PC-9 (cell line): ENCODE measurements at regions not wholly inside any gene's neighbourhood (a gene's known extent, or its start where the extent isn't known, plus 50 kb on each side); places are given as distances from the start of the nearest gene placed in this dataset.
"Not testable (repeated sequence)": the region's sequence is repeated elsewhere in the genome, so short reads cannot be mapped to it uniquely, and the experiment has no call there.

Experiments
- BruUV-seq: library from RNA; stranded (reverse); fragments of 400-500 nt; replicated peaks from 2 replicates; lab custom pipeline; 2021; lab: Mats Ljungman, UMichigan
- CTCF ChIA-PET: fragments of 300-600 bp; sonication (Branson Sonifier 250); formaldehyde crosslinking; loops from one replicate; lab custom pipeline; 2022; ENCODE audit warnings: antibody characterized with exemption; lab: Charles Lee
- POLR2A ChIA-PET: fragments of 300-600 bp; sonication (Branson Sonifier 250); formaldehyde crosslinking; loops from one replicate; lab custom pipeline; 2022; ENCODE audit warnings: antibody characterized with exemption; ENCODE audit not compliant: unreplicated experiment; lab: Charles Lee
- DNase-seq, 2 experiments: peaks; one replicate each; pipeline versions ENCODE4 v3.0.0 to v3.0.0-alpha.2; 2015 to 2022; ENCODE audit warnings: mixed read lengths in 1 of 2
- H2AFZ ChIP-seq: fragments of 200-600 bp; sonication (generic); 2 replicates; pipeline ENCODE4 v1.8.1; 2017; ENCODE audit warnings: antibody characterized with exemption
- H3F3A ChIP-seq: fragments of 200-600 bp; sonication (generic); 2 replicates; pipeline ENCODE4 v1.8.1; 2017; ENCODE audit warnings: antibody characterized with exemption, mild to moderate bottlenecking, low read depth; ENCODE audit not compliant: insufficient read depth
- H3K27ac ChIP-seq: fragments of 200-600 bp; sonication (generic); 2 replicates; pipeline ENCODE4 v1.6.1; 2016; ENCODE audit warnings: mixed run types
- H3K27me3 ChIP-seq: fragments of 200-600 bp; sonication (generic); 2 replicates; pipeline ENCODE4 v1.6.1; 2016; ENCODE audit warnings: low read depth, mixed run types; ENCODE audit not compliant: insufficient read depth
- H3K36me3 ChIP-seq: fragments of 200-600 bp; sonication (generic); 2 replicates; pipeline ENCODE4 v1.6.1; 2016; ENCODE audit warnings: low read depth, mixed run types
- H3K4me1 ChIP-seq: fragments of 200-600 bp; sonication (generic); replicated peaks from 2 replicates; pipeline ENCODE4 v1.6.1; 2016; ENCODE audit warnings: mixed run types; ENCODE audit not compliant: insufficient read depth
- H3K4me2 ChIP-seq: fragments of 200-600 bp; sonication (generic); 2 replicates; pipeline ENCODE4 v1.6.1; 2017; ENCODE audit warnings: mixed run types
- H3K4me3 ChIP-seq: fragments of 200-600 bp; sonication (generic); 2 replicates; pipeline ENCODE4 v1.6.1; 2016; ENCODE audit warnings: mixed run types
- H3K79me2 ChIP-seq: fragments of 200-600 bp; sonication (generic); 2 replicates; pipeline ENCODE4 v1.6.1; 2017; ENCODE audit warnings: low read depth, mixed run types
- H3K9me2 ChIP-seq: fragments of 200-600 bp; sonication (generic); 2 replicates; pipeline ENCODE4 v1.8.1; 2017; ENCODE audit warnings: mild to moderate bottlenecking; ENCODE audit not compliant: insufficient read depth
- H3K9me3 ChIP-seq: fragments of 200-600 bp; sonication (generic); 2 replicates; pipeline ENCODE4 v1.8.1; 2016; ENCODE audit warnings: low read depth; ENCODE audit not compliant: insufficient read depth
- H4K20me1 ChIP-seq: fragments of 200-600 bp; sonication (generic); 2 replicates; pipeline ENCODE4 v1.8.1; 2017; ENCODE audit not compliant: insufficient read depth
- CTCF ChIP-seq: fragments of 200-600 bp; sonication (generic); conservative IDR thresholded peaks from 2 replicates; pipeline ENCODE4 v1.6.1; 2017; ENCODE audit warnings: mixed run types, antibody characterized with exemption, mild to moderate bottlenecking, moderate library complexity
- EZH2 ChIP-seq: fragments of 200-600 bp; sonication (generic); IDR thresholded peaks from 2 replicates; pipeline ENCODE4 v1.8.0; 2017; ENCODE audit warnings: antibody characterized with exemption, low read depth
- intact Hi-C: fragments of 100-400 bp; cut with micrococcal nuclease; formaldehyde crosslinking; loops from one replicate; pipeline ENCODE4 v1.10.0; 2022; ENCODE audit not compliant: unreplicated experiment

DNA sequence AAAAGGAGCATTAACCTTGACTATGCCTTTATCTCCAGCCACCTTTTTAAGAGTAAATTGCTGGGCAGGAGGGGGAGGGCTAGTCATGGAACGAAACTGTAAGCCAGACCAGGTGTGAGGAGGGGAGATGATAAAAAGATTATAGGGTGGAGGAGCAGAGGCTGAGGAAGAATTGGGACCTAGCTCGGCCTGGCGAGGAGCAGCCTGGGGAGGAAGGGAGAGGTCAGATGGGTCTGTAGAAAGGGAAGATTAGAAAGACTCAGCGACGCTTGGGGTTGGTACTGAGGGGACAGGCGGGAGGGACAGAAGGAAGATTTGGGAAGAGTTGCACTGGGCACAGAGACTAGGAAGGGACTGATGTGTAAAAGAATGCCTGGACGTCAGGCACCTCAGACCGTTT, 58.4 kb upstream of the BMP2K start:
- POLR2A ChIA-PET, DNase-seq, H3K4me3 ChIP-seq, H3K9me2 ChIP-seq, H3K27me3 ChIP-seq, intact Hi-C loops, H3K4me2 ChIP-seq, CTCF ChIA-PET, H3K27ac ChIP-seq, H3K9me3 ChIP-seq, H3K79me2 ChIP-seq, H2AFZ ChIP-seq, H3F3A ChIP-seq, H3K4me1 ChIP-seq, BruUV-seq, H3K36me3 ChIP-seq, H4K20me1 ChIP-seq: not testable (repeated sequence)

- BruUV-seq = no TSS peak
These were observed 55.9 kb upstream of the BMP2K start for GRCh38 chr4:78720204-78720603.

GRCh38 chr4:78720994-78721677, 55.0 kb upstream of the BMP2K start:
- Histone ChIP-seq H3K9me3 (no peaks in the 10 kb centered on the region), H4K20me1 (no peaks in the 10 kb centered on the region), H3K4me2 (no peak overlapping the region), H3K79me2 (no peaks in the 10 kb centered on the region), H3K27me3 (no peaks in the 10 kb centered on the region), H3K4me3 (no peak overlapping the region), H3K27ac (no peak overlapping the region), H2AFZ (no peak overlapping the region), H3F3A (no peaks in the 10 kb centered on the region), H3K36me3 (no peaks in the 10 kb centered on the region), H3K9me2 (no peaks in the 10 kb centered on the region), H3K4me1 (no peaks in the 10 kb centered on the region)
- no TSS peak for BruUV-seq
- POLR2A ChIA-PET = interaction anchor here (0.5 kb wide), 1 partner anchor 37 kb away, joined by 5 read pairs; no protein-coding TSS in a partner anchor
- TF ChIP-seq EZH2 (no peak), CTCF (no peak)
- CTCF ChIA-PET = no interaction called here
- intact Hi-C loops = no loop called here
- DNase-seq = no peak

More at GRCh38 chr4:78720204-78720603, 55.9 kb upstream of the BMP2K start:
- Histone ChIP-seq H3K79me2 (no peaks in the 10 kb centered on the region), H2AFZ (no peak overlapping the region), H3K4me2 (no peak overlapping the region), H3K9me3 (no peaks in the 10 kb centered on the region), H3F3A (no peaks in the 10 kb centered on the region), H3K36me3 (no peaks in the 10 kb centered on the region), H3K4me3 (no peak overlapping the region), H3K4me1 (no peaks in the 10 kb centered on the region), H4K20me1 (no peaks in the 10 kb centered on the region), H3K9me2 (no peaks in the 10 kb centered on the region), H3K27me3 (no peaks in the 10 kb centered on the region), H3K27ac (no peak overlapping the region)
- ChIA-PET CTCF (no interaction called here), POLR2A (no interaction called here)
- intact Hi-C loops = no loop called here
- no peak for TF ChIP-seq CTCF
- no peak for TF ChIP-seq EZH2
- DNase-seq = no peak

- Histone ChIP-seq H3K79me2 (no peaks in the 10 kb centered on the region), H3K27ac (no peak overlapping the region), H3F3A (no peaks in the 10 kb centered on the region), H3K9me2 (no peaks in the 10 kb centered on the region), H3K4me2 (no peak overlapping the region), H4K20me1 (no peaks in the 10 kb centered on the region), H2AFZ (no peak overlapping the region), H3K36me3 (no peaks in the 10 kb centered on the region), H3K4me1 (no peaks in the 10 kb centered on the region), H3K27me3 (no peaks in the 10 kb centered on the region), H3K4me3 (no peak overlapping the region), H3K9me3 (no peaks in the 10 kb centered on the region)
- BruUV-seq = no TSS peak
- DNase-seq = no peak
- ChIA-PET POLR2A (interaction anchor here (0.5 kb wide), 1 partner anchor 36 kb away, joined by 5 read pairs; no protein-coding TSS in a partner anchor), CTCF (no interaction called here)
- TF ChIP-seq CTCF (no peak), EZH2 (no peak)
- intact Hi-C loops = no loop called here
These were observed 54.4 kb upstream of the BMP2K start for GRCh38 chr4:78721747-78722146.
